ENCODE measurements at regions not wholly inside any gene's neighbourhood (a gene's known extent, or its start where the extent isn't known, plus 50 kb on each side); places are given as distances from the start of the nearest gene placed in this dataset.

DNA sequence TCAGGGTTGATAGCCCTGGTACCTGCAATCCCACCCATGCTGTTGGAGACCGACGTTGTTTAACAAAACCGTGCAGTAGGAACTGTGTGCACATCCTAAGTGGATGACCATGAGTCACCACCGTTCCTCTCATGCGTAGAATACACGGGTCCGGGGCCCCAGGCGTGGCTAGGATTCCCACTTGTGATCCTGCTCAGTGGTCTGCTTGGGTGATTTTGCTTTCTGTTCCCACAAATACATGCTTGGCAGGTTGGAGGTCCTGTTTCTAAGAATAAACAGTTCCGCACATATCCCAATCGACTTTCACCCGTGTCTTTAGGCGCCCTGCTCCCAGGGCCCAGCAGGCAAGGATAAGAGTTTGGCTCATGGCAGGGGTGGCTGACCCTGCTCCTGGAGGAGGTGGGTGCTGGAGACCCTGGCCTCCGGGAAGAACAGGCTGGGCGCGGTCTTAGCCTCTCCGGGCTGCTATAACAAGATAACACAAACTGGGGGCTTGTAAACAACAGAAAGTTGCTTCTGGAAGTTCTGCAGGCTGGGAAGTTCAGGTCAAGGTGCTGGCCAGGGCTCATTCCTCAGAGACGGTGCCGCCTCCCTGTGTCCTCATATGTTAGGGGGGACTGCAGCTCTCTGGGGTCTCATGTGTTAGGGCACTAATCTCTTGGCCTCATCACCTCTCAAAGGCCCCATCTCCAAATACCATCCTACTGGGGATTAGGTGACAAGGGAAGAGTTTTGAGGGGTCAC is 1028.3 kb downstream of the BRD1 start:
- DNase-seq (ENCODE audit: low spot score) (no peak), ATAC-seq (ENCODE audit: low read depth) (no peak)
- Histone ChIP-seq H3K36me3 (ENCODE audit: low read depth) (no peaks in the 10 kb centered on the region), H3K9me3 (ENCODE audit: severe bottlenecking) (no peaks in the 10 kb centered on the region), H3K4me3 (ENCODE audit: severe bottlenecking) (no peak overlapping the region), H3K27me3 (ENCODE audit: insufficient read depth, poor library complexity, severe bottlenecking) (no peaks in the 10 kb centered on the region), H3K4me1 (ENCODE audit: insufficient read depth, poor library complexity, severe bottlenecking) (no peaks in the 10 kb centered on the region), H3K27ac (ENCODE audit: poor library complexity, severe bottlenecking) (no peak overlapping the region)
- TF ChIP-seq, protein P1, sequence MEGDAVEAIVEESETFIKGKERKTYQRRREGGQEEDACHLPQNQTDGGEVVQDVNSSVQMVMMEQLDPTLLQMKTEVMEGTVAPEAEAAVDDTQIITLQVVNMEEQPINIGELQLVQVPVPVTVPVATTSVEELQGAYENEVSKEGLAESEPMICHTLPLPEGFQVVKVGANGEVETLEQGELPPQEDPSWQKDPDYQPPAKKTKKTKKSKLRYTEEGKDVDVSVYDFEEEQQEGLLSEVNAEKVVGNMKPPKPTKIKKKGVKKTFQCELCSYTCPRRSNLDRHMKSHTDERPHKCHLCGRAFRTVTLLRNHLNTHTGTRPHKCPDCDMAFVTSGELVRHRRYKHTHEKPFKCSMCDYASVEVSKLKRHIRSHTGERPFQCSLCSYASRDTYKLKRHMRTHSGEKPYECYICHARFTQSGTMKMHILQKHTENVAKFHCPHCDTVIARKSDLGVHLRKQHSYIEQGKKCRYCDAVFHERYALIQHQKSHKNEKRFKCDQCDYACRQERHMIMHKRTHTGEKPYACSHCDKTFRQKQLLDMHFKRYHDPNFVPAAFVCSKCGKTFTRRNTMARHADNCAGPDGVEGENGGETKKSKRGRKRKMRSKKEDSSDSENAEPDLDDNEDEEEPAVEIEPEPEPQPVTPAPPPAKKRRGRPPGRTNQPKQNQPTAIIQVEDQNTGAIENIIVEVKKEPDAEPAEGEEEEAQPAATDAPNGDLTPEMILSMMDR (IDR thresholded peaks at IDR 0.05; ENCODE audit: poor library complexity, severe bottlenecking) = no peak

GRCh38 chr22:48798281-48799226 is 1029.1 kb downstream of the BRD1 start:
- Histone ChIP-seq H3K4me3 (ENCODE audit: severe bottlenecking) (no peak overlapping the region), H3K27me3 (ENCODE audit: insufficient read depth, poor library complexity, severe bottlenecking) (no peaks in the 10 kb centered on the region), H3K9me3 (ENCODE audit: severe bottlenecking) (no peaks in the 10 kb centered on the region), H3K36me3 (ENCODE audit: low read depth) (no peaks in the 10 kb centered on the region), H3K4me1 (ENCODE audit: insufficient read depth, poor library complexity, severe bottlenecking) (no peaks in the 10 kb centered on the region), H3K27ac (ENCODE audit: poor library complexity, severe bottlenecking) (no peak overlapping the region)
- no peak for ATAC-seq (ENCODE audit: low read depth)
- TF ChIP-seq, protein P1 (IDR thresholded peaks at IDR 0.05; ENCODE audit: poor library complexity, severe bottlenecking) = no peak
- no peak for DNase-seq (ENCODE audit: low spot score)

DNA sequence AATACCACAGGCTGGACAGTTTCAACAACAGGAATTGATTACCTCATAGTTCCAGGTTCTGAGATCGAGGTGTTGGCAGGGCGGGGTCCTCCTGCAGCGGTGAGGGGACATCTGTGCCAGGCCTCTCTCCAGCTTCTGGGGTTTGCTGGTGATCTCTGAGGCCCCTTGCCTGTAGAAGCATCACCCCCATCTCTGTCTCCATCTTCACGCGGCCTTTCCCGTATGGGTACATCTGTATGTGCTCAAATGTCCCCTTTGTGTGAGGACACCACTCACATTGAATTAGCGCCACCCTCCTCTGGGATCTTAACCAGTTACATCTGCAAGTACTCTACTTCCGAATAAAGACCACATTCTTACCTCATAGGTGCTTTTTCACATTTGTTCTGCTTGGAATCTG is 1029.9 kb downstream of the BRD1 start:
- TF ChIP-seq, protein P1 (IDR thresholded peaks at IDR 0.05; ENCODE audit: poor library complexity, severe bottlenecking) = no peak
- no peaks in the 10 kb centered on the region for H3K27me3 ChIP-seq (ENCODE audit: insufficient read depth, poor library complexity, severe bottlenecking)
- no peaks in the 10 kb centered on the region for H3K36me3 ChIP-seq (ENCODE audit: low read depth)
- no peaks in the 10 kb centered on the region for H3K9me3 ChIP-seq (ENCODE audit: severe bottlenecking)
- H3K4me3 ChIP-seq (ENCODE audit: severe bottlenecking) = no peak overlapping the region
- no peaks in the 10 kb centered on the region for H3K4me1 ChIP-seq (ENCODE audit: insufficient read depth, poor library complexity, severe bottlenecking)
- no peak for DNase-seq (ENCODE audit: low spot score)
- no peak for ATAC-seq (ENCODE audit: low read depth)
- H3K27ac ChIP-seq (ENCODE audit: poor library complexity, severe bottlenecking) = no peak overlapping the region

GRCh38 chr22:48796310-48797015 is 1031.2 kb downstream of the BRD1 start:
- Histone ChIP-seq H3K4me3 (ENCODE audit: severe bottlenecking) (no peak overlapping the region), H3K9me3 (ENCODE audit: severe bottlenecking) (no peaks in the 10 kb centered on the region), H3K4me1 (ENCODE audit: insufficient read depth, poor library complexity, severe bottlenecking) (no peaks in the 10 kb centered on the region), H3K27ac (ENCODE audit: poor library complexity, severe bottlenecking) (no peak overlapping the region), H3K36me3 (ENCODE audit: low read depth) (no peaks in the 10 kb centered on the region), H3K27me3 (ENCODE audit: insufficient read depth, poor library complexity, severe bottlenecking) (no peaks in the 10 kb centered on the region)
- TF ChIP-seq, protein P1 (IDR thresholded peaks at IDR 0.05; ENCODE audit: poor library complexity, severe bottlenecking) = no peak
- ATAC-seq (ENCODE audit: low read depth) (no peak), DNase-seq (ENCODE audit: low spot score) (no peak)
